ENCODE measurements at regions not wholly inside any gene's neighbourhood (a gene's known extent, or its start where the extent isn't known, plus 50 kb on each side); places are given as distances from the start of the nearest gene placed in this dataset.

GRCh38 chr2:204494681-204495080 is 50.6 kb upstream of the PARD3B start:
- Histone ChIP-seq H3K9me3 (ENCODE audit: control insufficient read depth, low read depth, low read length) (no peaks in the 10 kb centered on the region), H3K79me2 (ENCODE audit: insufficient read depth, low read length) (no peaks in the 10 kb centered on the region), H2BK12ac (ENCODE audit: insufficient read length, low read depth, low read length) (no peak overlapping the region), H3K27me3 (ENCODE audit: insufficient read depth, low read length) (no peaks in the 10 kb centered on the region), H2BK120ac (ENCODE audit: low read depth, low read length, poor library complexity, severe bottlenecking) (no peak overlapping the region), H3K18ac (ENCODE audit: insufficient read length, low read depth, low read length) (no peak overlapping the region), H4K8ac (replicated peaks; ENCODE audit: insufficient read length, low read depth, low read length) (no peak overlapping the region), H3K14ac (ENCODE audit: insufficient read depth, low read length) (no peak overlapping the region), H3K4me2 (ENCODE audit: insufficient read depth, insufficient read length, low read length) (no peak overlapping the region), H3K79me1 (ENCODE audit: insufficient read depth, low read depth, low read length, poor library complexity, severe bottlenecking) (no peaks in the 10 kb centered on the region), H4K20me1 (ENCODE audit: control insufficient read depth, insufficient read depth, insufficient read length) (no peaks in the 10 kb centered on the region), H3K23me2 (ENCODE audit: insufficient read length, low read depth, low read length, poor library complexity, severe bottlenecking) (no peaks in the 10 kb centered on the region), H2BK15ac (ENCODE audit: low read depth, low read length) (no peak overlapping the region), H2AK5ac (ENCODE audit: insufficient read length, low read length) (no peak overlapping the region), H2AFZ (ENCODE audit: low read length) (no peak overlapping the region), H3K27ac (ENCODE audit: insufficient read length, low read depth, low read length) (no peak overlapping the region), H3K4ac (ENCODE audit: low read depth, low read length) (no peak overlapping the region), H3K23ac (ENCODE audit: insufficient read length, low read depth, low read length) (no peak overlapping the region), H4K5ac (ENCODE audit: insufficient read length, low read depth, low read length) (no peak overlapping the region), H2BK5ac (ENCODE audit: insufficient read length, low read length) (no peak overlapping the region), H3T11ph (ENCODE audit: low read length) (no peak overlapping the region), H3K56ac (ENCODE audit: insufficient read length, low read depth, low read length) (no peak overlapping the region), H3K4me1 (ENCODE audit: insufficient read depth, low read length) (no peaks in the 10 kb centered on the region), H4K91ac (ENCODE audit: insufficient read length, low read depth, low read length) (no peak overlapping the region), H2BK20ac (ENCODE audit: low read depth, low read length, poor library complexity, severe bottlenecking) (no peak overlapping the region), H3K9ac (ENCODE audit: extremely low read depth, insufficient read length, low read length) (no peak overlapping the region)
- Mint-ChIP-seq H3K27ac (no peak overlapping the region), H3K9me3 (no peaks in the 10 kb centered on the region), H3K27me3 (ENCODE audit: low read depth) (no peaks in the 10 kb centered on the region), H3K36me3 (ENCODE audit: insufficient read depth in 1 of 3, low read depth in 3 of 3) (no peaks in the 10 kb centered on the region), H3K4me3 (no peak overlapping the region), H3K4me1 (peaks cover 4 to 6% of the 10 kb centered on the region in 2 experiments)
- TF ChIP-seq CTCF (conservative IDR thresholded peaks at IDR 0.05): no peak
- WGBS (ENCODE audit: extremely low coverage, insufficient read length, low lambda C conversion rate): no CpG with 5 or more reads among the region's 3 CpGs
- no peak for DNase-seq

All from H9 (cell line).